ENCODE measurements at regions not wholly inside any gene's neighbourhood (a gene's known extent, or its start where the extent isn't known, plus 50 kb on each side); places are given as distances from the start of the nearest gene placed in this dataset.

DNA sequence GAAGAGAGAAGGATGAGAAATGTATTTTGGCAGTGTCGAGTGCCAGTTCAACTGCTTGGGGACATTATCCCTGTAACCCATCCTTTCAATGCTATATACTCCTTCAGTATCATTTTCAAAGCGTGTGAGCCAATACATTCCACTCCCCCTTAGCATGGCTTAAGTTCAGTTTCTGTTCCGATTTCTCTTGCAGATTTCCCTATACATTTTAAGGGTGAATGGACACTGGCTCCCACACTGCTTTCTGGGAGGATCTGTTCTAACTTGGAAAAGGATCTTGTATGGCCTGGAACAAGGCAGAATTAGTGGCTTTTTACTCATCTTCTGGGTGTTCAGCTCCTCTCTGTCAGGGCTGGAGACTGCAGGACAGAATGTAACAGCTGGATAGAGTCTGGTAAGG is 333.8 kb downstream of the HAPSTR1 start:
- POLR2A ChIA-PET, result no interaction called here
- no peaks in the 10 kb centered on the region; a peak in 1 of 5 replicates for H3K27me3 ChIP-seq (ENCODE audit: control insufficient read depth in 2 of 2, insufficient read depth in 2 of 2, low read length in 2 of 2)
- no peak overlapping the region for H3K4me2 ChIP-seq (ENCODE audit: insufficient read depth, low read length)
- H3K27ac ChIP-seq (ENCODE audit: extremely low read depth, low read depth, low read length), result no peak overlapping the region
- H3K4me3 ChIP-seq, result no peak overlapping the region
- BruUV-seq (replicated peaks), result no TSS peak
- intact Hi-C loops (cut with micrococcal nuclease) (no loop called here), in situ Hi-C loops (cut with MboI) (no loop called here)
- FAIRE-seq (no peak), DNase-seq (ENCODE audit: extremely low read depth in 1 of 4, low spot score in 3 of 4) (no peak), ATAC-seq (no peak)
- H4K20me1 ChIP-seq (replicated peaks; ENCODE audit: control insufficient read depth, insufficient read depth, low read length), result no peaks in the 10 kb centered on the region
- no peaks in the 10 kb centered on the region for H3K4me1 ChIP-seq (replicated peaks in 1 of 2; ENCODE audit: control insufficient read depth in 2 of 2, insufficient read depth in 2 of 2, low read length in 2 of 2)
- no peaks in the 10 kb centered on the region for H3K9me3 ChIP-seq (replicated peaks; ENCODE audit: control insufficient read depth, insufficient read depth, low read depth, low read length)
- no peaks in the 10 kb centered on the region for H3K9me1 ChIP-seq (ENCODE audit: control insufficient read depth, insufficient read depth, low read length)
- no peaks in the 10 kb centered on the region for H3K79me2 ChIP-seq (ENCODE audit: control insufficient read depth, insufficient read depth, low read length)
- no peaks in the 10 kb centered on the region for H3K36me3 ChIP-seq (ENCODE audit: control insufficient read depth, insufficient read depth, low read length)
- CTCF ChIA-PET (ENCODE audit: low intra/inter-chr PET ratio), result no interaction called here
- H3K9ac ChIP-seq (ENCODE audit: insufficient read depth in 1 of 2, low read depth in 2 of 2, low read length in 2 of 2), result no peak overlapping the region
- H2AFZ ChIP-seq (ENCODE audit: low read depth, low read length), result no peak overlapping the region
- 0% methylated on average over 3 of the region's 3 CpGs for WGBS (ENCODE audit: insufficient coverage, low coverage, missing lambda C conversion rate)
- TF ChIP-seq, protein P1, sequence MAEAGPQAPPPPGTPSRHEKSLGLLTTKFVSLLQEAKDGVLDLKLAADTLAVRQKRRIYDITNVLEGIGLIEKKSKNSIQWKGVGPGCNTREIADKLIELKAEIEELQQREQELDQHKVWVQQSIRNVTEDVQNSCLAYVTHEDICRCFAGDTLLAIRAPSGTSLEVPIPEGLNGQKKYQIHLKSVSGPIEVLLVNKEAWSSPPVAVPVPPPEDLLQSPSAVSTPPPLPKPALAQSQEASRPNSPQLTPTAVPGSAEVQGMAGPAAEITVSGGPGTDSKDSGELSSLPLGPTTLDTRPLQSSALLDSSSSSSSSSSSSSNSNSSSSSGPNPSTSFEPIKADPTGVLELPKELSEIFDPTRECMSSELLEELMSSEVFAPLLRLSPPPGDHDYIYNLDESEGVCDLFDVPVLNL (CRISPR knock-in tag; IDR thresholded peaks at IDR 0.05; ENCODE audit: low read depth), result no peak
- no peak for TF ChIP-seq RAD21 (CRISPR knock-in tag; conservative IDR thresholded peaks at IDR 0.05 in 1 of 2, IDR thresholded peaks at IDR 0.05 in 1 of 2)
- TF ChIP-seq, protein P2, sequence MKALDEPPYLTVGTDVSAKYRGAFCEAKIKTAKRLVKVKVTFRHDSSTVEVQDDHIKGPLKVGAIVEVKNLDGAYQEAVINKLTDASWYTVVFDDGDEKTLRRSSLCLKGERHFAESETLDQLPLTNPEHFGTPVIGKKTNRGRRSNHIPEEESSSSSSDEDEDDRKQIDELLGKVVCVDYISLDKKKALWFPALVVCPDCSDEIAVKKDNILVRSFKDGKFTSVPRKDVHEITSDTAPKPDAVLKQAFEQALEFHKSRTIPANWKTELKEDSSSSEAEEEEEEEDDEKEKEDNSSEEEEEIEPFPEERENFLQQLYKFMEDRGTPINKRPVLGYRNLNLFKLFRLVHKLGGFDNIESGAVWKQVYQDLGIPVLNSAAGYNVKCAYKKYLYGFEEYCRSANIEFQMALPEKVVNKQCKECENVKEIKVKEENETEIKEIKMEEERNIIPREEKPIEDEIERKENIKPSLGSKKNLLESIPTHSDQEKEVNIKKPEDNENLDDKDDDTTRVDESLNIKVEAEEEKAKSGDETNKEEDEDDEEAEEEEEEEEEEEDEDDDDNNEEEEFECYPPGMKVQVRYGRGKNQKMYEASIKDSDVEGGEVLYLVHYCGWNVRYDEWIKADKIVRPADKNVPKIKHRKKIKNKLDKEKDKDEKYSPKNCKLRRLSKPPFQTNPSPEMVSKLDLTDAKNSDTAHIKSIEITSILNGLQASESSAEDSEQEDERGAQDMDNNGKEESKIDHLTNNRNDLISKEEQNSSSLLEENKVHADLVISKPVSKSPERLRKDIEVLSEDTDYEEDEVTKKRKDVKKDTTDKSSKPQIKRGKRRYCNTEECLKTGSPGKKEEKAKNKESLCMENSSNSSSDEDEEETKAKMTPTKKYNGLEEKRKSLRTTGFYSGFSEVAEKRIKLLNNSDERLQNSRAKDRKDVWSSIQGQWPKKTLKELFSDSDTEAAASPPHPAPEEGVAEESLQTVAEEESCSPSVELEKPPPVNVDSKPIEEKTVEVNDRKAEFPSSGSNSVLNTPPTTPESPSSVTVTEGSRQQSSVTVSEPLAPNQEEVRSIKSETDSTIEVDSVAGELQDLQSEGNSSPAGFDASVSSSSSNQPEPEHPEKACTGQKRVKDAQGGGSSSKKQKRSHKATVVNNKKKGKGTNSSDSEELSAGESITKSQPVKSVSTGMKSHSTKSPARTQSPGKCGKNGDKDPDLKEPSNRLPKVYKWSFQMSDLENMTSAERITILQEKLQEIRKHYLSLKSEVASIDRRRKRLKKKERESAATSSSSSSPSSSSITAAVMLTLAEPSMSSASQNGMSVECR (CRISPR knock-in tag; IDR thresholded peaks at IDR 0.05), result no peak
- TF ChIP-seq, protein P3, sequence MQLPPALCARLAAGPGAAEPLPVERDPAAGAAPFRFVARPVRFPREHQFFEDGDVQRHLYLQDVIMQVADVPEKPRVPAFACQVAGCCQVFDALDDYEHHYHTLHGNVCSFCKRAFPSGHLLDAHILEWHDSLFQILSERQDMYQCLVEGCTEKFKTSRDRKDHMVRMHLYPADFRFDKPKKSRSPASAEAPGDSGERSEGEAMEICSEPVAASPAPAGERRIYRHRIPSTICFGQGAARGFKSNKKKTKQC (CRISPR knock-in tag; IDR thresholded peaks at IDR 0.05), result no peak
- no peak for TF ChIP-seq TARDBP (IDR thresholded peaks at IDR 0.05)
- TF ChIP-seq, protein P4, sequence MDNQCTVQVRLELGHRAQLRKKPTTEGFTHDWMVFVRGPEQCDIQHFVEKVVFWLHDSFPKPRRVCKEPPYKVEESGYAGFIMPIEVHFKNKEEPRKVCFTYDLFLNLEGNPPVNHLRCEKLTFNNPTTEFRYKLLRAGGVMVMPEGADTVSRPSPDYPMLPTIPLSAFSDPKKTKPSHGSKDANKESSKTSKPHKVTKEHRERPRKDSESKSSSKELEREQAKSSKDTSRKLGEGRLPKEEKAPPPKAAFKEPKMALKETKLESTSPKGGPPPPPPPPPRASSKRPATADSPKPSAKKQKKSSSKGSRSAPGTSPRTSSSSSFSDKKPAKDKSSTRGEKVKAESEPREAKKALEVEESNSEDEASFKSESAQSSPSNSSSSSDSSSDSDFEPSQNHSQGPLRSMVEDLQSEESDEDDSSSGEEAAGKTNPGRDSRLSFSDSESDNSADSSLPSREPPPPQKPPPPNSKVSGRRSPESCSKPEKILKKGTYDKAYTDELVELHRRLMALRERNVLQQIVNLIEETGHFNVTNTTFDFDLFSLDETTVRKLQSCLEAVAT (IDR thresholded peaks at IDR 0.05), result no peak
- TF ChIP-seq ZNF584 (CRISPR knock-in tag; IDR thresholded peaks at IDR 0.05; ENCODE audit: low read depth), result no peak
- no peak for TF ChIP-seq RBM22 (IDR thresholded peaks at IDR 0.05; ENCODE audit: low read depth, low read length, poor library complexity, severe bottlenecking)
- no peak for TF ChIP-seq U2AF1 (optimal IDR thresholded peaks at IDR 0.05; ENCODE audit: low read depth, low read length)
- TF ChIP-seq, protein P5, sequence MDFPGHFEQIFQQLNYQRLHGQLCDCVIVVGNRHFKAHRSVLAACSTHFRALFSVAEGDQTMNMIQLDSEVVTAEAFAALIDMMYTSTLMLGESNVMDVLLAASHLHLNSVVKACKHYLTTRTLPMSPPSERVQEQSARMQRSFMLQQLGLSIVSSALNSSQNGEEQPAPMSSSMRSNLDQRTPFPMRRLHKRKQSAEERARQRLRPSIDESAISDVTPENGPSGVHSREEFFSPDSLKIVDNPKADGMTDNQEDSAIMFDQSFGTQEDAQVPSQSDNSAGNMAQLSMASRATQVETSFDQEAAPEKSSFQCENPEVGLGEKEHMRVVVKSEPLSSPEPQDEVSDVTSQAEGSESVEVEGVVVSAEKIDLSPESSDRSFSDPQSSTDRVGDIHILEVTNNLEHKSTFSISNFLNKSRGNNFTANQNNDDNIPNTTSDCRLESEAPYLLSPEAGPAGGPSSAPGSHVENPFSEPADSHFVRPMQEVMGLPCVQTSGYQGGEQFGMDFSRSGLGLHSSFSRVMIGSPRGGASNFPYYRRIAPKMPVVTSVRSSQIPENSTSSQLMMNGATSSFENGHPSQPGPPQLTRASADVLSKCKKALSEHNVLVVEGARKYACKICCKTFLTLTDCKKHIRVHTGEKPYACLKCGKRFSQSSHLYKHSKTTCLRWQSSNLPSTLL (IDR thresholded peaks at IDR 0.05), result no peak
- no peak for TF ChIP-seq GTF2A2 (tag; IDR thresholded peaks at IDR 0.05)
- TF ChIP-seq ZNF79 (CRISPR knock-in tag; IDR thresholded peaks at IDR 0.05; ENCODE audit: low read depth), result no peak
